IMR-90 (cell line): ENCODE measurements at regions not wholly inside any gene's neighbourhood (a gene's known extent, or its start where the extent isn't known, plus 50 kb on each side); places are given as distances from the start of the nearest gene placed in this dataset.

Experiments
- ATAC-seq: fragments of 200-7000 bp; cut with Tn5 transposase; 2 replicates; pipeline ENCODE4 v1.9.1; 2020; ENCODE audit warnings: low read depth, mild to moderate bottlenecking, moderate library complexity
- BruUV-seq: library from RNA; stranded (reverse); fragments of 400-500 nt; replicated peaks from 2 replicates; lab custom pipeline; 2021; lab: Mats Ljungman, UMichigan
- CTCF ChIA-PET: fragments of 300-600 bp; formaldehyde crosslinking; extraction: SDS; loops from one replicate; lab custom pipeline; 2021; ENCODE audit warnings: antibody characterized with exemption; lab: Yijun Ruan, JAX
- POLR2A ChIA-PET: fragments of 300-600 bp; sonication (Branson Sonifier 250); formaldehyde crosslinking; loops from one replicate; lab custom pipeline; 2022; ENCODE audit warnings: antibody characterized with exemption; ENCODE audit not compliant: unreplicated experiment; lab: Charles Lee
- DNase-seq: peaks from one replicate; pipeline ENCODE4 v3.0.0; 2013
- H2AFZ ChIP-seq: replicated peaks from 2 replicates; pipeline ENCODE3; 2013; ENCODE audit warnings: low read length, mild to moderate bottlenecking; ENCODE audit not compliant: poor library complexity
- H2AK5ac ChIP-seq: 2 replicates; pipeline ENCODE4 v1.6.1; 2013; ENCODE audit warnings: low read depth, low read length, inconsistent platforms
- H2AK9ac ChIP-seq: replicated peaks from 2 replicates; pipeline ENCODE3; 2013; ENCODE audit warnings: mild to moderate bottlenecking, low read depth, low read length, moderate library complexity; ENCODE audit not compliant: poor library complexity
- H2BK120ac ChIP-seq: 2 replicates; pipeline ENCODE4 v1.6.1; 2013; ENCODE audit warnings: low read depth, low read length, inconsistent platforms
- H2BK15ac ChIP-seq: 3 replicates; pipeline ENCODE4 v1.6.1; 2013; ENCODE audit warnings: low read depth, low read length, inconsistent platforms
- H2BK20ac ChIP-seq: 2 replicates; pipeline ENCODE4 v1.6.1; 2013; ENCODE audit warnings: low read depth, mild to moderate bottlenecking, inconsistent platforms, low read length, moderate library complexity
- H2BK5ac ChIP-seq: 2 replicates; pipeline ENCODE4 v1.6.1; 2013; ENCODE audit warnings: mild to moderate bottlenecking, low read depth, low read length, inconsistent platforms; ENCODE audit not compliant: poor library complexity, severe bottlenecking
- H3K14ac ChIP-seq: replicated peaks from 2 replicates; pipeline ENCODE4 v1.6.1; 2013; ENCODE audit warnings: low read depth, low read length, inconsistent platforms
- H3K18ac ChIP-seq: 2 replicates; pipeline ENCODE4 v1.6.1; 2013; ENCODE audit warnings: low read depth, low read length, control low read depth
- H3K23ac ChIP-seq: 2 replicates; pipeline ENCODE4 v1.6.1; 2013; ENCODE audit warnings: low read depth, low read length, inconsistent platforms
- H3K27ac ChIP-seq: 2 replicates; pipeline ENCODE4 v1.5.1; 2013; ENCODE audit warnings: mild to moderate bottlenecking, control low read depth, low read length; ENCODE audit not compliant: insufficient read depth
- H3K27me3 ChIP-seq: 2 replicates; pipeline ENCODE4 v1.6.1; 2013; ENCODE audit warnings: low read length; ENCODE audit not compliant: control insufficient read depth, insufficient read depth
- H3K36me3 ChIP-seq: 2 replicates; pipeline ENCODE4 v1.6.1; 2013; ENCODE audit warnings: low read length, mixed read lengths; ENCODE audit not compliant: control insufficient read depth, insufficient read depth
- H3K4ac ChIP-seq: 2 replicates; pipeline ENCODE4 v1.6.1; 2013; ENCODE audit warnings: low read depth, low read length, inconsistent platforms
- H3K4me1 ChIP-seq: 2 replicates; pipeline ENCODE4 v1.6.1; 2013; ENCODE audit warnings: low read length, mixed read lengths; ENCODE audit not compliant: control insufficient read depth, insufficient read depth
- H3K4me2 ChIP-seq: 2 replicates; pipeline ENCODE4 v1.6.1; 2013; ENCODE audit warnings: low read depth, mild to moderate bottlenecking, control low read depth, low read length, moderate library complexity
- H3K4me3 ChIP-seq: 2 replicates; pipeline ENCODE4 v1.5.1; 2013; ENCODE audit warnings: low read depth, mild to moderate bottlenecking, control low read depth, low read length, moderate library complexity; ENCODE audit not compliant: insufficient read depth
- H3K56ac ChIP-seq: 2 replicates; pipeline ENCODE4 v1.6.1; 2013; ENCODE audit warnings: low read length, inconsistent platforms; ENCODE audit not compliant: insufficient read depth; ENCODE audit errors: extremely low read depth
- H3K79me1 ChIP-seq, 2 experiments: 2 replicates each; pipeline ENCODE4 v1.6.1; 2013; ENCODE audit warnings: low read length in 2 of 2, inconsistent platforms in 1 of 2, low read depth in 1 of 2
- H3K9ac ChIP-seq: 2 replicates; pipeline ENCODE4 v1.6.1; 2013; ENCODE audit warnings: low read depth, low read length, control low read depth
- H3K9me1 ChIP-seq: 2 replicates; pipeline ENCODE4 v1.6.1; 2013; ENCODE audit warnings: low read length, inconsistent platforms; ENCODE audit not compliant: insufficient read depth
- H3K9me3 ChIP-seq: 2 replicates; pipeline ENCODE4 v1.6.1; 2013; ENCODE audit warnings: low read length; ENCODE audit not compliant: control insufficient read depth, insufficient read depth
- H4K20me1 ChIP-seq: 2 replicates; pipeline ENCODE4 v1.6.1; 2013; ENCODE audit warnings: low read length, inconsistent platforms; ENCODE audit not compliant: insufficient read depth
- H4K5ac ChIP-seq: 2 replicates; pipeline ENCODE4 v1.6.1; 2013; ENCODE audit warnings: mild to moderate bottlenecking, low read depth, low read length, control low read depth
- H4K8ac ChIP-seq, 2 experiments: 2 replicates each; pipeline ENCODE4 v1.6.1; 2013; ENCODE audit warnings: low read depth in 2 of 2, low read length in 2 of 2, control low read depth in 1 of 2, inconsistent platforms in 1 of 2
- H4K91ac ChIP-seq: 2 replicates; pipeline ENCODE4 v1.6.1; 2013; ENCODE audit warnings: low read depth, low read length, inconsistent platforms; ENCODE audit not compliant: insufficient read depth
- BHLHE40 ChIP-seq: fragments of 150-350 bp; IDR thresholded peaks from 2 replicates; pipeline ENCODE4 v1.6.1; 2016; ENCODE audit warnings: mild to moderate bottlenecking, low read depth, low read length
- CEBPB ChIP-seq: IDR thresholded peaks from 2 replicates; pipeline ENCODE4 v1.6.1; 2012; ENCODE audit warnings: low read depth, low read length, improper control_type of control experiment
- MXI1 ChIP-seq: IDR thresholded peaks from 2 replicates; pipeline ENCODE4 v1.6.1; 2012; ENCODE audit warnings: low read depth, mild to moderate bottlenecking, low read length, moderate library complexity, borderline replicate concordance
- RFX5 ChIP-seq: IDR thresholded peaks from 2 replicates; pipeline ENCODE4 v1.8.0; 2012; ENCODE audit warnings: low read depth, mild to moderate bottlenecking, low read length, moderate library complexity
- WGBS, 2 experiments: methylation state at CpG; one replicate each; pipeline versions ENCODE4 v1.1.5 to v1.1.7; 2013; ENCODE audit warnings: missing lambda C conversion rate in 2 of 2; ENCODE audit not compliant: insufficient read length in 1 of 2; ENCODE audit errors: extremely low coverage in 2 of 2; 5-methylcytosine and 5-hydroxymethylcytosine counted together
- dilution Hi-C: fragments of 300-500 bp; cut with HindIII; formaldehyde crosslinking; loops from one replicate; pipeline ENCODE4 v1.14.3; 2018; ENCODE audit warnings: low sequenced_read_pairs; ENCODE audit not compliant: unreplicated experiment
- in situ Hi-C: fragments of 300-500 bp; cut with MboI; formaldehyde crosslinking; loops from 3 replicates; pipeline ENCODE4 v1.14.3; 2019; ENCODE audit warnings: low sequenced_read_pairs, inconsistent platforms, mixed read lengths
- intact Hi-C: fragments of 100-400 bp; cut with micrococcal nuclease; formaldehyde crosslinking; loops from 2 replicates; pipeline ENCODE4 v1.10.0; 2022
- TF ChIP-seq, protein P1 (sequence below): fragments of 150-350 bp; IDR thresholded peaks from 2 replicates; pipeline ENCODE4 v1.6.1; 2017; ENCODE audit warnings: mild to moderate bottlenecking, antibody characterized with exemption, low read length, low read depth
- TF ChIP-seq, protein P2 (sequence below): conservative IDR thresholded peaks from 2 replicates; pipeline ENCODE4 v1.5.1; 2012; ENCODE audit warnings: mild to moderate bottlenecking, low read depth, low read length, improper control_type of control experiment

DNA sequence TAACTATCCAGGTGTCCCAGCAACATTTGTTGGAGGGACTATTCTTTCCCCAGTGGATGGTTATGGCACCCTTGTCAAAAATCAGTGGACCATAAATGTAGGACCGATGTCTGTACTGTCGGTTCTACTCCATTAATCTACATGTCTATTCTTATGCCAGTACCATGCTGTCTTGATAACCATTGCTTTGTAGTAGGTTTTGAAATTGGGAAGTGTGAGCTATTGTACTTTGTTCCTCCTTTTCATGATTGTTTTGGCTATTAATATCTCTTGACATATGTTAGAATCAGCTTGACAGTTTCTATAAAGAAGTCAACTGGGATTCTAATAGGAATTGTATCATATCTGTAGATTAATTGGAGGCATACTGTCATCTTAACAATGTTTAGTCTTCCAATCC is 112.7 kb downstream of the HNRNPD start:
- ChIA-PET POLR2A (no interaction called here), CTCF (no interaction called here)
- Histone ChIP-seq H2AK5ac (no peak overlapping the region), H2AFZ (no peak overlapping the region), H2BK15ac (no peak overlapping the region), H4K8ac (no peak overlapping the region), H3K23ac (no peak overlapping the region), H4K91ac (no peak overlapping the region), H3K4me2 (no peak overlapping the region), H3K36me3 (no peaks in the 10 kb centered on the region), H3K18ac (no peak overlapping the region), H3K14ac (no peak overlapping the region), H4K20me1 (no peaks in the 10 kb centered on the region), H3K9me1 (no peaks in the 10 kb centered on the region), H3K4ac (no peak overlapping the region), H3K27ac (no peak overlapping the region), H3K9ac (no peak overlapping the region), H3K56ac (no peak overlapping the region), H2BK120ac (no peak overlapping the region), H2BK5ac (no peak overlapping the region), H2BK20ac (no peak overlapping the region), H3K27me3 (no peaks in the 10 kb centered on the region), H3K4me1 (no peaks in the 10 kb centered on the region), H4K5ac (no peak overlapping the region), H3K9me3 (no peaks in the 10 kb centered on the region), H2AK9ac (no peak overlapping the region), H3K4me3 (no peak overlapping the region), H3K79me1 (no peaks in the 10 kb centered on the region)
- in situ Hi-C loops (no loop called here), intact Hi-C loops (no loop called here), dilution Hi-C loops (no loop called here)
- no CpG with 5 or more reads among the region's 2 CpGs for WGBS, 2 experiments
- BruUV-seq = no TSS peak
- ATAC-seq (no peak), DNase-seq (no peak)
- TF ChIP-seq MXI1 = no peak
- TF ChIP-seq BHLHE40 = no peak
- no peak for TF ChIP-seq RFX5
- no peak for TF ChIP-seq CEBPB
- TF ChIP-seq, protein P1, sequence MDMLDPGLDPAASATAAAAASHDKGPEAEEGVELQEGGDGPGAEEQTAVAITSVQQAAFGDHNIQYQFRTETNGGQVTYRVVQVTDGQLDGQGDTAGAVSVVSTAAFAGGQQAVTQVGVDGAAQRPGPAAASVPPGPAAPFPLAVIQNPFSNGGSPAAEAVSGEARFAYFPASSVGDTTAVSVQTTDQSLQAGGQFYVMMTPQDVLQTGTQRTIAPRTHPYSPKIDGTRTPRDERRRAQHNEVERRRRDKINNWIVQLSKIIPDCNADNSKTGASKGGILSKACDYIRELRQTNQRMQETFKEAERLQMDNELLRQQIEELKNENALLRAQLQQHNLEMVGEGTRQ = no peak
- TF ChIP-seq, protein P2, sequence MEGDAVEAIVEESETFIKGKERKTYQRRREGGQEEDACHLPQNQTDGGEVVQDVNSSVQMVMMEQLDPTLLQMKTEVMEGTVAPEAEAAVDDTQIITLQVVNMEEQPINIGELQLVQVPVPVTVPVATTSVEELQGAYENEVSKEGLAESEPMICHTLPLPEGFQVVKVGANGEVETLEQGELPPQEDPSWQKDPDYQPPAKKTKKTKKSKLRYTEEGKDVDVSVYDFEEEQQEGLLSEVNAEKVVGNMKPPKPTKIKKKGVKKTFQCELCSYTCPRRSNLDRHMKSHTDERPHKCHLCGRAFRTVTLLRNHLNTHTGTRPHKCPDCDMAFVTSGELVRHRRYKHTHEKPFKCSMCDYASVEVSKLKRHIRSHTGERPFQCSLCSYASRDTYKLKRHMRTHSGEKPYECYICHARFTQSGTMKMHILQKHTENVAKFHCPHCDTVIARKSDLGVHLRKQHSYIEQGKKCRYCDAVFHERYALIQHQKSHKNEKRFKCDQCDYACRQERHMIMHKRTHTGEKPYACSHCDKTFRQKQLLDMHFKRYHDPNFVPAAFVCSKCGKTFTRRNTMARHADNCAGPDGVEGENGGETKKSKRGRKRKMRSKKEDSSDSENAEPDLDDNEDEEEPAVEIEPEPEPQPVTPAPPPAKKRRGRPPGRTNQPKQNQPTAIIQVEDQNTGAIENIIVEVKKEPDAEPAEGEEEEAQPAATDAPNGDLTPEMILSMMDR = no peak
